HG02938 (cell line): ENCODE measurements at regions not wholly inside any gene's neighbourhood (a gene's known extent, or its start where the extent isn't known, plus 50 kb on each side); places are given as distances from the start of the nearest gene placed in this dataset.
"Not testable (repeated sequence)": the region's sequence is repeated elsewhere in the genome, so short reads cannot be mapped to it uniquely, and the experiment has no call there.

ENCODE experiments used
- ATAC-seq: cut with Tn5 transposase; IDR thresholded peaks from one replicate; pipeline ENCODE4 v1.9.1; 2021; ENCODE audit warnings: mild to moderate bottlenecking, moderate library complexity; ENCODE audit not compliant: unreplicated experiment

GRCh38 chr1:170375082-170375723 is 156.8 kb upstream of the GORAB start:
- no peak for ATAC-seq

DNA sequence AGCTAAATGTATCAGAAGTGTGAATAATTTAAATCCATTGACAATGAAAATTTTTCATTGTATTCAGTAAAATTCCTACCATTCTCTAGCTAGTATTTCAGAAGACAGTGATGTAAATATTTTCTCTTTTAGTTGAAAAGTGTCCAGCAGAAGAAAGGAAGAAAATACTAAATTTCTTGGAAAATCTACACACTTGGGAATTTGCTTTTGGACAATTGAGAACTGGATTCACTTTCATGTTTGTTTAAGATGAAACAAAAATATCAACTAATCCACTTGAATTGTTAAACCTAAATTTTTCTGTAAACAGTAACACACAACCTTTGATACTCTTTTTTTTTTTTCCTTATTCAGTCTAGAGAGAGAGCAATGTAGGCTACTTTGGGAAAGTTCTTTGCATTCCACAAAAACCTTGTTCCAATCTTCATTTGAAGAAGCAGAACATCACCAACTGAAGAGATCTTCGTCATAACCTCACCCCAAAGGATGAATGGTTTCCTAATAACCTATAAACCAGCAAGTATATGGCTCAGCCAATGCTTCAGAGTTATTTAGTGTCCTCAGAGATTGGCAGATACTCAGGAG is 155.1 kb upstream of the GORAB start:
- ATAC-seq: no peak

GRCh38 chr1:170377440-170377839 is 154.5 kb upstream of the GORAB start:
- peak; percentile 86 for ATAC-seq

- no peak for ATAC-seq
Observed at GRCh38 chr1:170377896-170378634, 153.9 kb upstream of the GORAB start.

DNA sequence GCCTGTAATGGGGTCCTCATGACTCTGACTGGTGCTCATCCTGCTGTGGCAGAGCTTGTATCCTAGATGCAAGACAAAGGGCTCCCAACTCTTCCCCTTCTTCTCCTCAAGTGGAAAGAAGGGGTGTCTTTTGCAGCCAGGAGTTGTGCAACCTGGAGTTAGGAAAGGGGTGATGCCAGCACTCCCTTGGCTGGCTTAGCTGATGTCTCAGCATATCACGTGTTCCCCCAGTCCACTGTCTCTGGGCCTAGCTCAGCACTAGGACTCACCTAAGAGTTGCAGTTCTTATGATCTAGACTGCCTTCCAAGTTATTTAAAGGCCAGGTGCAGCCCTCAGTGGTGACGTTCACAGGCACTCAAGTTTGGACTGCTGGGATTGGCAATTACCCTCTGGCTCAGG is 146.2 kb upstream of the GORAB start:
- no peak for ATAC-seq

DNA sequence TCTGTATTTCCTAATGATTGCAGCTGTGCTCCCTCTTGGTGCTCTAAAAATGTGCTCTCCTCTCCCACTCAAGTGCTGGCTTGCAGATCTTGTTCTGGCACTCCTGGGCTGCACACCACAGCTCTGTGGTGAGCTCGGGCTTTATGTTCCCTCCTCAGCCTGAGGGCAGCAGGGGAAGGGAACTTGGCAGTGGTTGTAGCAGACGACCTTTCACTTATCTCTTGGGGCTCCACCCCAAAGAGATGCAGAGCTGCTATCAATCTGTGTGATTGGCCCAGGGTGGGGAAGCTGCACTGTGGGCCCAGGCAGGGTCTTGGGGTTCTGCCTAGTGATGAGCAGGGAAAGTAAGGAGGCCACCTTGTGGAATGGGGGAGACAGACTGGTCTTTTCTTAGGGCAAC is 143.5 kb upstream of the GORAB start:
- no peak for ATAC-seq

DNA sequence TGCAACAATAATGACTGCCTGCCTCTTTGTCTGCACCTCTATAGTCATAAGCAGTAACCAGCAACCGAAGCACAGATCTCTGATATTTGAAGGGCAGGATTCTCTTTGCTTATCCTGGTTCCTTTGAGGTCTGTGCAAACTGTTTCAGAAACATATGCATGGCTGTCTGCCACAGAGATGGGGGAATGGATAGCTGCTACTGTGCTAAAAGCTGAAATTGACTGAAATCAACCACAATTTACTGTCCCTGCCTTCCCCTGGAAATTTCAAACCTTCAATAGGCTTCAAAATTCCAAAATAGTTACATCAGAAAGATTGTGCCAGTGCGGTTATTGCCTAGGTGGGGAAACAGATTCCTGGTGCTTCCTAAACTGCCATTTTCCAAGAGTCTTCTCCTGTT is 136.8 kb upstream of the GORAB start:
- no peak for ATAC-seq

- ATAC-seq: no peak
Observed at GRCh38 chr1:170397061-170397460, 134.9 kb upstream of the GORAB start.

- ATAC-seq: no peak
Observed at GRCh38 chr1:170402476-170403311, 129.3 kb upstream of the GORAB start.

- no peak for ATAC-seq
Observed at GRCh38 chr1:170407138-170407537, 124.8 kb upstream of the GORAB start.

DNA sequence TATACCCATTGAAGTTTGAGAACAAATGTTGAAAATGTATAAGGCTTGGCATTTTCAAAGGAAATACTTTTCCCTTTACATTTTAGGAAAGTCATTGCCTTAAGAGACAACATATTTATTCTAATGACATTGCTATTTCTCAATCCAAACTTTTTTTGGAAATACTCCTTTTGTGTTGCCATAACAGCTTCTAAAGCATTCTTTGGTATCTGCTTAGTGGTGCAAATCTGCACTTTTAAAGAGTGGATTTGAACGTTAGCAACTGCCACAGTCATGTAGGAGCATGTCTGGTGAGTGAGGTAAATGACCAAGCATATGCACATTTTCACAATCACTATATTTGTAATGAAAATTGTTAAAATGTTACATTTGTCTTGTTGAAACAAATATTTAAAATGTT is 124.4 kb upstream of the GORAB start:
- ATAC-seq: no peak

DNA sequence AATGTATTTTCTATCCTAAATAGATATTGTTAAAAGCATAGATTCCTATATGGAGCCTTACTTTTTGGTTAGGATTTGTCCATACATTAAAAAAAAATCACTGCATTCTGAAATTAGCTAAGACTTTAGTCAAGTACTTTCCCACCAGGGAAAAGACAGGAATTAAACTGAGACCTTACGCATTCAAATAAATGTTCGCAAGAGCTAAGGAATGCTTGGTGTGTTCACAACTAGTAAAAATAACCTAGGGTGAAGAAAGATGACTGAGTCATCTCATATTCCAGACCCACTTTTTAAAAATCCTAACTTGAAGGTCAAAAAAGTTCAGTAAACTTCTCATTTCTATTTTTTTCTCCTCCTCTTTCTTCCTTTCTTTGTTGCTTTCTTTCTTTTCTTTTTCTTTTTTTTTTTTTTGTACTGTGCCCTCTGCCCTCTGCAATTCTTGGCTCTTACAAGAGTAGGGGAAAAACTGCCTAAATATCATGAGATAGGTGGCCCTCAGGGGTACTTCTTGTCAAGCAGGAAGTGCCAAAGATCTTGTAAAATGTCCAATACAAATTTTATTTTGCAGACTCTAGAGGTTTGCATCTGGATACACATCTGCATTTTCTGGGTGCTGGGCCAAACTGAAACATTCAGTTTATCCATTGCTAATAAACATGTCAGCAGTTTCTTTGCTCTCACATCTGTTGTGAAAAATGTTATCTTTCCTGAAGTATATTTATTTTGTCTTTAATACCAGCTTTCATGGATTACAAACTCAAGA is 121.4 kb upstream of the GORAB start:
- no peak for ATAC-seq

GRCh38 chr1:170414989-170415709 is 116.8 kb upstream of the GORAB start:
- no peak for ATAC-seq

DNA sequence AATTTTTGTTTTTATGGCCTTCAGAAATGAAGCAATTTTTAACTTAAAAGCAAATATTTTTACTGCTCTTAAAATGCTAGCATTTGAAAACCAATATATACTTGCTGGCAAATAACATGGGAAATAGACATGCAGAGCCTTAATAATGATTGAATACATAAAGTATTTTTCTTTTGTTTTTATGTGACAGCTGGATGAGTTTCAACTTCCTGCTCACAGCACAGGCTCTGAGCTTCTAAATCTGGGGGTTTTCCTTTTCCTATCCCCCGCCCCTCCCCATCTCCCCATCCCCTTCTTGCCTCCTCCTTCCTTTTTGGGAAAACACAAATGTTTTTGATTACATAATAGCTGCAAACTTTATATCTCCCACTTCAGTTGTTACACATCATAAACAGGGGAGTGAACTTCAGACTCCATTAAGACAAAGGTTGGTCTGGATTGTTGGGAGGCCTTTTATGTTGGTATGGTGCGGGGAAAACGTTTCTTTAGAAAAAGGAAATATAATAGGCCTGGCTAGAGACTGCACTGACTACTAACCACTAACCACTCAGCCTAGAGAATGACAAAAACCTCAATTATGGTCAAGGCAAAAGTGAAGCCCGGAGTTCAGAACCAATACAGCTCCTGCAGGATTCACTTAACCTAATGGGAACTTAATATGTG is 116.1 kb upstream of the GORAB start:
- no peak for ATAC-seq

GRCh38 chr1:170424346-170424745 is 107.6 kb upstream of the GORAB start:
- no peak for ATAC-seq

- no peak for ATAC-seq
Observed at GRCh38 chr1:170426596-170426995, 105.4 kb upstream of the GORAB start.

- not testable (repeated sequence) for ATAC-seq
Observed at GRCh38 chr1:170427002-170427401, 105.0 kb upstream of the GORAB start.

- no peak for ATAC-seq
Observed at GRCh38 chr1:170436928-170437327, 95.0 kb upstream of the GORAB start.

DNA sequence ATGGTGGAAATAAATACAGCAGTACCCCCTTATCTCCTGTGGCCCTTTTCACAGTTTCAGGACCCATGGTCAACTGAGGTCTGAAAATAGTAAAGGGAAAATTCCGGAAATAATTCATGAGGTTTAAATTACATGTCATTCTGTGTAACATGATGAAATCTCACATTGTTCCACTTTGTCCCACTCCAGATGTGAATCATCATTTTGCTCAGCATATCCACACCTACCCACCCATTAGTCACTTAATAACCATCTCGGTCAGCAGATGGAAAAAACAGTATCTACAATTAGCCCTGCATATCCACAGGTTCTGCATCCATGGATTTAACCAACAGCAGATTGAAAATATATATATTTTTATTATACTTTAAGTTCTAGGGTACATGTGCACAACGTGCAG is 86.9 kb upstream of the GORAB start:
- ATAC-seq: no peak
